Activated CD8-positive, alpha-beta T cell treated with anti-CD3 and anti-CD28 coated beads, Interleukin-2, amount 10 ng/mL, durations not matched to agents 7 days and 5 days (primary cell): ENCODE measurements at regions not wholly inside any gene's neighbourhood (a gene's known extent, or its start where the extent isn't known, plus 50 kb on each side); places are given as distances from the start of the nearest gene placed in this dataset.

Experiments
- ATAC-seq: fragments of 150-1000 bp; cut with Tn5 transposase; one replicate; pipeline ENCODE4 v1.10.0; 2021; ENCODE audit warnings: moderate library complexity
- CTCF ChIA-PET: fragments of 350-600 bp; sonication (Branson Sonifier 250); formaldehyde crosslinking; loops from one replicate; lab custom pipeline; 2021; ENCODE audit warnings: antibody characterized with exemption; lab: Charles Lee
- POLR2A ChIA-PET: fragments of 350-600 bp; sonication (Branson Sonifier 250); formaldehyde crosslinking; loops from one replicate; lab custom pipeline; 2021; ENCODE audit warnings: antibody characterized with exemption; lab: Charles Lee
- DNase-seq: peaks from one replicate; pipeline ENCODE4 v3.0.0-alpha.2; 2020
- H3K27ac Mint-ChIP-seq: one replicate; pipeline ENCODE4 v1.8.0; 2021; ENCODE audit warnings: mild to moderate bottlenecking, mixed read lengths
- H3K27me3 Mint-ChIP-seq: one replicate; pipeline ENCODE4 v1.8.0; 2021; ENCODE audit warnings: low read depth, mixed read lengths
- H3K36me3 Mint-ChIP-seq: one replicate; pipeline ENCODE4 v1.8.0; 2021; ENCODE audit warnings: low read depth, mixed read lengths
- H3K4me1 Mint-ChIP-seq: one replicate; pipeline ENCODE4 v1.8.0; 2021; ENCODE audit warnings: low read depth, mixed read lengths
- H3K4me3 Mint-ChIP-seq: one replicate; pipeline ENCODE4 v1.8.0; 2021; ENCODE audit warnings: mild to moderate bottlenecking, mixed read lengths
- H3K9me3 Mint-ChIP-seq: one replicate; pipeline ENCODE4 v1.8.0; 2022; ENCODE audit warnings: mixed read lengths; ENCODE audit not compliant: insufficient read depth

DNA sequence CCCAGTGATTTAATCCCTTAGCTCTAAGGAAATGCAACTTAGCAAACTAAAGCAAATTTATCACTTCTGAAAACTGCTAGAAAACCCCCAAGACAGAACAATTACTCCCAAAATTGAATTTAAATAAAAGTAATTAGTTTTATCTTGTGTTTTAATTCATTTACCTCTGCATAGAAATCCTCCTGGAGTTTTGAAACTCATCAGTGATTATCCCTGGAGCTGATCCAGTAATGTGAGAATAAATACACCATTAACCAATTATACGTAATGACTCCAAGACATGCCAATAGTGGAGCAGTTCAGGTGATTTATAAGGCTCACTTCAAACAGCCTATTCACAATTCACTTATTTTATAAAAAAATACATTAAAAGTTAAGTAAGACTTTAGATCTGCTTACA is 855.3 kb upstream of the FLRT2 start:
- POLR2A ChIA-PET: no interaction called here
- ATAC-seq (no peak), DNase-seq (no peak)
- Mint-ChIP-seq H3K4me1 (no peaks in the 10 kb centered on the region), H3K27ac (no peak overlapping the region), H3K27me3 (no peaks in the 10 kb centered on the region), H3K4me3 (no peak overlapping the region), H3K36me3 (no peaks in the 10 kb centered on the region), H3K9me3 (peaks cover 6% of the 10 kb centered on the region)
- CTCF ChIA-PET: no interaction called here

DNA sequence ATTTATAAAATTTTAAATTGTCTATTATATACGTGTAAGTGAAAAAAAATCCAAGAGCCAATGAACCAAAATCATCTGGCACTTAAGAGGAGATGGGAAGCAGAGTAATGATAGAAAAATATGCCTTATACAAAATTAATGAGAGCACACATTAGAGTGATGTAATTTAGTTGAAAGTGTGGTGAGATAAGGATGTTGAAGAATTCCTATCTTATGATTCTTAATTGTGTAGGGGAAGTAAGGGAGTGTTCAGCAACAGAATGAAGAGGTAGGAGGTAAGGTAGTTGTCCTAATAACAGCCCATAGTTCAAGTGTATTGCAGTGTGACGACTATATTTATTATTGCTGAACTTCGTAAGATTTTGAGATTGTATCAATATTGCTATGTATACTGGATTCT is 843.4 kb upstream of the FLRT2 start:
- Mint-ChIP-seq H3K27ac (no peak overlapping the region), H3K27me3 (no peaks in the 10 kb centered on the region), H3K4me1 (no peaks in the 10 kb centered on the region), H3K4me3 (no peak overlapping the region), H3K36me3 (no peaks in the 10 kb centered on the region), H3K9me3 (peaks cover 9% of the 10 kb centered on the region)
- DNase-seq (no peak), ATAC-seq (no peak)
- ChIA-PET POLR2A (no interaction called here), CTCF (no interaction called here)

DNA sequence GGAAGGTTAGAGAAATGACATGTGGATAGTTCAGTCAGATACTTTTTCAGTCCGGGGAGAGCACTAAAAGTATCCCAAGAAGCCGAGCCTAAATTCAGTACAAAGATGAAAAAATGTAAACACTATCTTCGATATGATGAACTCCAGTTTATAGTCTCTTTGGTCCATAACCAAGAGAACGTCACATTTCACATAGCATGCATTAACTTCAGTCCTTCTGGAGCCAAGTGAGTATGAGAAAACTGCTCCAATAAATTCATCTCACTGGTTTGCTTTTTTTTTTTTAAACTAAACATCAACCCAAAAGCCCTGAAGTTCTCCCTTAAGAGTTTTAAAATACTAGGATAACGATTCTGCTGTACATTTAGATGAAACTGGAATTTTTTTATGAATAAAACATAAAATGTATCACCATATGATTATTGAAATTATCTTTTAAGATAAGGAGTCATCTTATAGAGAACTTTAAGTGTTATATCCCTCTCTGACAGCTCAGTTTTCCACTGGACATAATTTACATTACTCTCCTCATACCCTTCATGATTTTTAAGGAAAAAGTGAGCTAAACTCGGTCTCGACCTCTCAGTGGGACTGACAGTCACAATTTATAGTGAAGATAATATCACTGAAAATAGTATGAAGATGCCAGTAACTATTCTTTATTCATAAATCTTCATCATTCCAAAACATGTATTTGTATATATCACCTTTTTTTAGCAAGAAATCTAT is 841.5 kb upstream of the FLRT2 start:
- Mint-ChIP-seq H3K4me1 (no peaks in the 10 kb centered on the region), H3K27me3 (no peaks in the 10 kb centered on the region), H3K9me3 (peaks cover 5% of the 10 kb centered on the region), H3K27ac (no peak overlapping the region), H3K36me3 (no peaks in the 10 kb centered on the region), H3K4me3 (no peak overlapping the region)
- no peak for DNase-seq
- CTCF ChIA-PET: no interaction called here
- POLR2A ChIA-PET: no interaction called here
- ATAC-seq: no peak

DNA sequence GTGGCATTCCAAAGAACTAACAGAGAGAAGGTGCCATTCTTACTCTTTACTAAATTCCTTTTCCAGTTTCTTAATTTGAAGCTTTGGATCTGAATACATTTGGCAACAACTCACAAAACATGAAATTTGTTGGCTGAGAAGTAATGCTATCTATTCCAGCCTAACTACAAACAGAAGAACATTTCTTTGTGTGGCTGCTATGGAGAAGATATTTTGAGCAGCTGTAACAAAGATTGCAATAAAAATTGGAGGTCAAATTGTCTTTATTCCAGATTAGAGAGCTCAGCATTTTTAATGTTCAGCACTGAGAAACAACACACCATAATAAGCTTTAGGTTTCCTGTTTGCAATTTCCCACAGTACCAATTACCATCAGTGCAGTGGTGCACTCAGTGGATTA is 835.8 kb upstream of the FLRT2 start:
- Mint-ChIP-seq H3K27ac (no peak overlapping the region), H3K27me3 (no peaks in the 10 kb centered on the region), H3K4me1 (no peaks in the 10 kb centered on the region), H3K4me3 (no peak overlapping the region), H3K36me3 (no peaks in the 10 kb centered on the region), H3K9me3 (no peaks in the 10 kb centered on the region)
- no peak for ATAC-seq
- POLR2A ChIA-PET: no interaction called here
- CTCF ChIA-PET: no interaction called here
- DNase-seq: no peak

DNA sequence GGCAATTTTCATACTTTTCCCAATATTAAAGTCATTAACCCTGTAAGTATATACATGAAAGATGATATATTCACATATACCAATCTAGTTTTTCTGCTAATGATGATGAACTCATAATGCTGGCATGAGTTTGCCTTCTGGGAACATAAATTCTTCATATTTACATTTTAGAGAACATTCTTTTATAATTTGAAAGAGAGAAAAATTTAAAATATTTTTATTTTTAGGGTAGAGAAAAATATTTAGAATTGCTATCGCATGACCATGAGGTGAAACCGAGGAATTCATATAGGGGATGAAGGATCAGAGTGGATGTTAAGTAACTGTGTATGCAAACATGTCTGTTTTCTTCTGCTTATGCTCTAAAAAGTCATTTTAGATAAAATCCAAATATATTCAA is 825.3 kb upstream of the FLRT2 start:
- POLR2A ChIA-PET: no interaction called here
- Mint-ChIP-seq H3K4me1 (no peaks in the 10 kb centered on the region), H3K4me3 (no peak overlapping the region), H3K36me3 (no peaks in the 10 kb centered on the region), H3K27ac (no peak overlapping the region), H3K9me3 (peaks cover 5% of the 10 kb centered on the region), H3K27me3 (no peaks in the 10 kb centered on the region)
- no peak for ATAC-seq
- CTCF ChIA-PET: no interaction called here
- DNase-seq: no peak

DNA sequence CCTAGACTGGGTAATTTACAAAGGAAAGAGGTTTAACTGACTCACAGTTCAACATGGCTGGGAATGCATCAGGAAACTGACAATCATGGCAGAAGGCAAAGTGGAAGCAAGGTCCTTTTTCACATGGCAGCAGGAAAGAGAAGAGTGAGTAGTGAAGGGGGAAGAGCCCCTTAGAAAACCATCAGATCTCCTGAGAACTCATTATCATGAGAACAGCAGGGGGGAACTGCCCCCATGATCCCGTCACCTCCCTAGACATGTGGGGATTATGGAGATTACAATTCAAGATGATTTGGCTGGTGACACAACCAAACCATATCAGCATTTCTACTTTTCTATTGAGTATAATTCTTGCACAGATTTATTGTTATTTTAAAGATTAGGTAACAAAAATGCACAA is 822.1 kb upstream of the FLRT2 start:
- Mint-ChIP-seq H3K27ac (no peak overlapping the region), H3K27me3 (no peaks in the 10 kb centered on the region), H3K4me1 (no peaks in the 10 kb centered on the region), H3K36me3 (no peaks in the 10 kb centered on the region), H3K9me3 (no peaks in the 10 kb centered on the region), H3K4me3 (no peak overlapping the region)
- POLR2A ChIA-PET: no interaction called here
- CTCF ChIA-PET: no interaction called here
- DNase-seq (no peak), ATAC-seq (no peak)

DNA sequence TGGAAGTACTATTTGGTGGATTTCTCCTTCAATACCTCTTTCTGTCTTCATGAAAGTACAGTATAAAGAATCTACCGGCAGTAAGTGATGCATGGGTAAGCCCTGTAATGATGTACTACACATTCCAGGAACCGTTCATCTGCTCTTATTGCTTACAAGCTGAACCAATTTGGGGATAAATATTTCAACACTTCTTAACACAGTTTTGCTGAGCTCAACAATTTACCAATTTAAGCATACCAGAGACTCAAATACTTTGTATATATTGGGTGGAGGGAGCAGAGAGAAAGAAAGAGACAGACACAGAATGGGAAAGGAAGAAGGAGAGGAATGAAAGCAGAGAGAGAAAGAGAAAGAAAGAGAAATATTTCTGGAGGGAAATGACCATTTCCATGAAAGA is 821.1 kb upstream of the FLRT2 start:
- H3K9me3 Mint-ChIP-seq: no peaks in the 10 kb centered on the region
- no peak overlapping the region for H3K27ac Mint-ChIP-seq
- DNase-seq: no peak
- CTCF ChIA-PET: no interaction called here
- ATAC-seq: no peak
- no peaks in the 10 kb centered on the region for H3K36me3 Mint-ChIP-seq
- H3K4me1 Mint-ChIP-seq: no peaks in the 10 kb centered on the region
- POLR2A ChIA-PET: no interaction called here
- no peak overlapping the region for H3K4me3 Mint-ChIP-seq
- H3K27me3 Mint-ChIP-seq: no peaks in the 10 kb centered on the region

DNA sequence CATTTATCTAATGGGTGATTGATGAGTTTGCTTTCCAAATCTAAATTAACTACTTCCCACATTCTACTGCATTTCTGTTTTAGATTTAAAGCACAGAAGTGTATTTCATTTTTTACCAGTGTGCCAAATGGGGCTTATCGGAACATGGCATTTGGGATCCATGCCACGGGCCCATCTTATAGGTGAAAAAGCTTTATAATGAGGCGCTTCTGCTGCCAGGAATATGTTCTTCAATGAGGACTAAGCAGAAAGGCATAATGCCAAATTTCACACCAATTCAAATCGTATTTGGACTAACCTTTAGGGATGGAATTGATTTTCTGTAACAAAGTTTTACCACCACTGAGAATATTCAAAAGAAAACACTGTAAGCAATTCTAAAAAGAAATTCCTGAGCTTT is 803.5 kb upstream of the FLRT2 start:
- DNase-seq (no peak), ATAC-seq (no peak)
- Mint-ChIP-seq H3K9me3 (peaks cover 17% of the 10 kb centered on the region), H3K4me3 (no peak overlapping the region), H3K27ac (no peak overlapping the region), H3K36me3 (no peaks in the 10 kb centered on the region), H3K4me1 (no peaks in the 10 kb centered on the region), H3K27me3 (no peaks in the 10 kb centered on the region)
- ChIA-PET POLR2A (no interaction called here), CTCF (no interaction called here)

DNA sequence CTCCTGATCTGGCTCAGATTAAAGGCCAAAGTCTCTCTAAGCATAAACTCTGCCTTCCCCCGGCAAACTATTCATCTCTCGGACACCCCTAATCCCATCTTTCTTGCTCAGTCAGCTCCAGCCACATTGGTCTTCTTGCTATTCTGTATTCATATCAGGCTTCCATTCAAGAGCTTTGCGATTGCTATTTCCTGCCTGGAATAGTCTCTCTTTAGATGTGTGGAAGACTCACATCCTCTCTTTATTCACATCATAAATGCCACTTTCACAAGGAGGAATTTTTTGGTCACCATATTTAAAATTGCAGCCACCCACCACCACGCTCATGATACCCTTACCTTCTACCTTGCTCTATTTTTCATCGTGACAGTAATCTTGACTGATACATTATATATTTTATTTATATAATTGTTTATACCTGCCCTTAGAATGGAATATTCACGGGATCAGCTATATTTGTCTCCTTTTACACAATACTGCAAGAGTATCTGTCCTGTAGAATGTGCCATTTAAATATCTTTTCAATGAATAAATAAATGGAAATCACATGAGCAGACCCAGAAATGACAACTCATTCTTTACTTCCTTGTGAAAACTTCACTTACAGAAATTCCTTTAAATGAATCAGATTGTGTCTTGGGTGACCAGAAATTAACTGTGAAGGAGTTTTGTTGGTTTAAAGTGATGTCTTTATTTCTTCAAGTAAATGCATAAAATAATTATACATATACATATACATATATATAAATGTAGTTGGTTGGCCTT is 780.6 kb upstream of the FLRT2 start:
- H3K9me3 Mint-ChIP-seq: peaks cover 13% of the 10 kb centered on the region
- H3K4me3 Mint-ChIP-seq: no peak overlapping the region
- no peaks in the 10 kb centered on the region for H3K4me1 Mint-ChIP-seq
- no peak overlapping the region for H3K27ac Mint-ChIP-seq
- DNase-seq (no peak), ATAC-seq (no peak)
- ChIA-PET POLR2A (no interaction called here), CTCF (no interaction called here)
- no peaks in the 10 kb centered on the region for H3K36me3 Mint-ChIP-seq
- H3K27me3 Mint-ChIP-seq: no peaks in the 10 kb centered on the region

DNA sequence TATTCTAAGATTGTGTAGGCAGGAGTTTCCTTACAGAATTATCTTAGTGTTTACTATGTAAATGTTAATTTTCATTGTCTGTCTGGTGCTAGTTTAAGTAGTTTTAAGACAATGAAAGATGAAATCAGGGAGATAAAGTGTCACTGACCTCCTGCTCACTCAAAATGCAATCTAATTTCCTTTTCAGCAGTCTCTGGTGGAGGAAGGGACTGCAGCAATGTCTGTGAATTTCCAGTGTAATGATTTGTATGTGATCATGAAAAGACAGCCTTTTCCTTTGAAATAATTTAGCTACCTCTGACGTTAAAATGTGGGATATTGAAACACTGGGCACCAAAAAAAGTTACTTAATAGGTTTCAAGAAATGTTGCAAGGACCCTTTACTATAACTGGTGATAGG is 779.7 kb upstream of the FLRT2 start:
- H3K4me3 Mint-ChIP-seq: no peak overlapping the region
- DNase-seq: no peak
- peaks cover 13% of the 10 kb centered on the region for H3K9me3 Mint-ChIP-seq
- ChIA-PET CTCF (no interaction called here), POLR2A (interaction anchor here (0.6 kb wide), 1 partner anchor 539 kb away, joined by 3 read pairs; no protein-coding TSS in a partner anchor)
- H3K27ac Mint-ChIP-seq: no peak overlapping the region
- H3K27me3 Mint-ChIP-seq: no peaks in the 10 kb centered on the region
- H3K4me1 Mint-ChIP-seq: no peaks in the 10 kb centered on the region
- no peak for ATAC-seq
- no peaks in the 10 kb centered on the region for H3K36me3 Mint-ChIP-seq

DNA sequence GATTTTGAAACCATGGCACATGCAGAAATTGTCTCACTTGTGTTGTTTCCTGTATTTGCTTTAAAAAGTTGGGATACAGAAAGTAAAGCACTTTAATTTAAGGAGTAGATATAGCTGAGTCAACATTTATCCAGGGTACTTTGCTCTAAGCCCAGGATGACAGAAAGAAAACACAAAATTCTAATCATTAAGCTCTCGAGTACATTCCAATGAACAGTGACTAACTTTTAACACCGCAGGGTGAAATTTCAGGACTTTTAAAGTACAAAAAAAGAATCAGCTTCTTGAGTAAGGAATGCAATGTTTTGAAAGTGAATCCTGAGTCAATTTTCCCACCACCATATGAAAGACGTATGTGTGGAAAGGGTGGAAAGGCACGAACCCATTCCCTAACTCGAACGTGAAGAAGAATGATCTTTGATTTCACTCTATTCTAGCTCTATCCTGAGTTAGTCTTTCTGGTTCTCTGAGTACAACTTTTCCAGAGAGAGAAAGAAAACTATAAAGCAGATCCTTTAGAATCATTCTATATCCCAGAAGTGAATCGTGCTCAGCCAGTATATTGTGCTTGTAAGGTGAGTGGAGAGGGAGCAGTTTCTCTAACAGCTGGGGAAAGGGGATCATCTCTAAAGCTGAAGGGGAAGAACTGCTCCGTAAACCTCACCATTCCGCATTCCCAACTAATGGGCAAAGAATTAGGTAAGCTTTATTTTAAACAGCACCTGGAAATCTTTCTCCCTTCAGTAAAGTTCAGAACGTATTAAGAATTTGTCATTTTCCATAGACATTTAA is 779.0 kb upstream of the FLRT2 start:
- no peak for DNase-seq
- no peak for ATAC-seq
- POLR2A ChIA-PET: interaction anchor here (0.6 kb wide), 1 partner anchor 540 kb away, joined by 3 read pairs; no protein-coding TSS in a partner anchor
- Mint-ChIP-seq H3K27ac (no peak overlapping the region), H3K4me3 (no peak overlapping the region), H3K9me3 (peaks cover 13% of the 10 kb centered on the region), H3K27me3 (no peaks in the 10 kb centered on the region), H3K4me1 (no peaks in the 10 kb centered on the region), H3K36me3 (no peaks in the 10 kb centered on the region)
- CTCF ChIA-PET: no interaction called here

DNA sequence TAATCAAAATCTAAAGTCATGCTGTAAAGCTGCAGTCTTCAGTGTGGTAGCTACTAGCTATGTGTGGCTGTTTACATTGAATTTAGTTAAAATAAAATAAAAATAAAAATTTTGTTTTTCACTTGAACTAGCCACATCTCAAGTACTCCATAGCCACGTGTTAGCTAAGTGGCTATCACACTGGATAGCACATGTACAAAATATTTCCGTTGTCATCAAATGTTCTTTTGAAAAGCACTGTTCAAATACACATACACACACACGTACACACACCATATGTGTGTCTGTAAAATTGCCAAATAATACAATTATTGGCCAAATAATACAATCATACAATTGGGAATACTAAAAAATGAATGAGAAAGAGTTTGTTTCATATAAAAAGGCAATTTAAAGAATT is 778.2 kb upstream of the FLRT2 start:
- Mint-ChIP-seq H3K27me3 (no peaks in the 10 kb centered on the region), H3K27ac (no peak overlapping the region), H3K9me3 (peaks cover 13% of the 10 kb centered on the region), H3K4me1 (no peaks in the 10 kb centered on the region), H3K36me3 (no peaks in the 10 kb centered on the region), H3K4me3 (no peak overlapping the region)
- ChIA-PET CTCF (no interaction called here), POLR2A (no interaction called here)
- ATAC-seq: no peak
- DNase-seq: no peak
